Stomach (tissue), 8 donors: ENCODE measurements at regions not wholly inside any gene's neighbourhood (a gene's known extent, or its start where the extent isn't known, plus 50 kb on each side); places are given as distances from the start of the nearest gene placed in this dataset.
"Not testable (repeated sequence)": the region's sequence is repeated elsewhere in the genome, so short reads cannot be mapped to it uniquely, and the experiment has no call there.

ENCODE experiments used
- DNase-seq, 2 donors: peaks; one replicate each; pipeline versions ENCODE4 v3.0.0 to v3.0.0-alpha.2; 2013 to 2019
- H3K27ac ChIP-seq, 5 donors: fragments of 200-600 bp in 4 of 5; sonication (generic) in 4 of 5; one replicate each; pipeline ENCODE4 v1.5.1; 2013 to 2019; ENCODE audit warnings: mild to moderate bottlenecking in 1 of 5, moderate library complexity in 1 of 5
- H3K27me3 ChIP-seq, 3 donors: fragments of 200-600 bp; sonication (generic); one replicate each; pipeline ENCODE4 v1.5.1; 2017 to 2019; ENCODE audit warnings: mixed run types in 1 of 3
- H3K36me3 ChIP-seq, 4 donors: fragments of 200-600 bp; sonication (generic); 1 replicate in 3 of 4; 2 replicates in 1 of 4; pipeline ENCODE4 v1.5.1; 2016 to 2019
- H3K4me1 ChIP-seq, 4 donors: fragments of 200-600 bp; sonication (generic); one replicate each; pipeline ENCODE4 v1.5.1; 2016 to 2019
- H3K4me3 ChIP-seq, 4 donors: fragments of 200-600 bp; sonication (generic) in 3 of 4; one replicate each; pipeline ENCODE4 v1.5.1; 2016 to 2019; ENCODE audit warnings: mild to moderate bottlenecking in 1 of 4
- H3K9me3 ChIP-seq, 4 donors: fragments of 200-600 bp; sonication (generic); one replicate each; pipeline ENCODE4 v1.5.1; 2016 to 2019
- CTCF ChIP-seq, 7 experiments: fragments of 450-650 bp in 4 of 7; fragments of 200-600 bp in 3 of 7; sonication (generic) in 3 of 7; IDR thresholded peaks; one replicate each; pipeline ENCODE4 v1.5.1; 2016 to 2019; ENCODE audit warnings: antibody characterized with exemption in 7 of 7, control low read depth in 2 of 7, mild to moderate bottlenecking in 1 of 7
- EP300 ChIP-seq: sonication (generic); formaldehyde crosslinking; IDR thresholded peaks from one replicate; pipeline ENCODE4 v1.6.1; 2017; ENCODE audit warnings: antibody characterized with exemption
- POLR2A ChIP-seq, 4 donors: fragments of 450-650 bp; IDR thresholded peaks; one replicate each; pipeline ENCODE4 v1.6.1; 2016; ENCODE audit warnings: antibody characterized with exemption in 4 of 4, control low read depth in 2 of 4, mild to moderate bottlenecking in 1 of 4, moderate library complexity in 1 of 4
- POLR2AphosphoS5 ChIP-seq, 3 donors: sonication (generic); formaldehyde crosslinking; IDR thresholded peaks; one replicate each; pipeline ENCODE4 v1.6.1; 2016; ENCODE audit warnings: antibody characterized with exemption in 3 of 3
- WGBS, 5 donors: extraction: QIAGEN DNeasy Blood & Tissue Kit in 3 of 5; methylation state at CpG; one replicate each; pipeline versions ENCODE4 v1.1.5 to v1.1.7; 2013 to 2018; 5-methylcytosine and 5-hydroxymethylcytosine counted together
- intact Hi-C: fragments of 100-400 bp; cut with DNase I; formaldehyde crosslinking; loops from one replicate; pipeline ENCODE4 v1.15.1; 2023; ENCODE audit warnings: low total_unique reads
- donor health status: healthy with polysubstance abuse.
- donor health status: Bipolar disorder and iron deficiency.
- donor health status: healthy.

GRCh38 chr6:48552905-48553304 lies 441.9 kb upstream of the PTCHD4 start:
- intact Hi-C loops = no loop called here
- TF ChIP-seq CTCF (IDR thresholded peaks at IDR 0.05) (no peak), POLR2A (IDR thresholded peaks at IDR 0.05) (no peak), POLR2AphosphoS5 (IDR thresholded peaks at IDR 0.05) (no peak)
- DNase-seq = no peak
- H3K27ac ChIP-seq = no peak overlapping the region
- no peaks in the 10 kb centered on the region for H3K9me3 ChIP-seq
- H3K4me3 ChIP-seq = no peak overlapping the region
- 55 to 76% (median 58%) methylated on average over 2 of the region's 2 CpGs for WGBS, 5 donors
- H3K4me1 ChIP-seq = no peaks in the 10 kb centered on the region
- no peaks in the 10 kb centered on the region for H3K36me3 ChIP-seq
- no peaks in the 10 kb centered on the region for H3K27me3 ChIP-seq

- H3K27ac ChIP-seq = no peak overlapping the region
- intact Hi-C loops = no loop called here
- H3K4me3 ChIP-seq = no peak overlapping the region
- WGBS, 5 donors = 72 to 84% (median 83%) methylated on average over 3 of the region's 3 CpGs
- H3K36me3 ChIP-seq = no peaks in the 10 kb centered on the region
- DNase-seq = no peak
- no peak for TF ChIP-seq CTCF (IDR thresholded peaks at IDR 0.05)
- no peaks in the 10 kb centered on the region for H3K4me1 ChIP-seq
- H3K27me3 ChIP-seq = no peaks in the 10 kb centered on the region
- no peaks in the 10 kb centered on the region for H3K9me3 ChIP-seq
These were observed 439.6 kb upstream of the PTCHD4 start for GRCh38 chr6:48550603-48551002.

GRCh38 chr6:48542191-48542590 lies 431.2 kb upstream of the PTCHD4 start:
- H3K4me1 ChIP-seq = no peaks in the 10 kb centered on the region
- H3K27me3 ChIP-seq = no peaks in the 10 kb centered on the region
- no peaks in the 10 kb centered on the region for H3K36me3 ChIP-seq
- H3K9me3 ChIP-seq = no peaks in the 10 kb centered on the region
- WGBS, 5 donors = 79 to 96% (median 93%) methylated on average over 2 of the region's 2 CpGs
- H3K4me3 ChIP-seq = no peak overlapping the region
- intact Hi-C loops = no loop called here
- TF ChIP-seq CTCF (IDR thresholded peaks at IDR 0.05) (no peak), POLR2A (IDR thresholded peaks at IDR 0.05) (no peak)
- no peak for DNase-seq
- H3K27ac ChIP-seq = no peak overlapping the region

GRCh38 chr6:48541649-48542048 lies 430.7 kb upstream of the PTCHD4 start:
- H3K27ac ChIP-seq = no peak overlapping the region
- no peaks in the 10 kb centered on the region for H3K4me1 ChIP-seq
- no peaks in the 10 kb centered on the region for H3K9me3 ChIP-seq
- H3K4me3 ChIP-seq = no peak overlapping the region
- intact Hi-C loops = no loop called here
- no peaks in the 10 kb centered on the region for H3K27me3 ChIP-seq
- DNase-seq = no peak
- H3K36me3 ChIP-seq = no peaks in the 10 kb centered on the region
- TF ChIP-seq EP300 (no peak), POLR2A (IDR thresholded peaks at IDR 0.05) (no peak), POLR2AphosphoS5 (IDR thresholded peaks at IDR 0.05) (no peak), CTCF (IDR thresholded peaks at IDR 0.05) (no peak)

GRCh38 chr6:48535582-48536009 lies 424.6 kb upstream of the PTCHD4 start:
- no peaks in the 10 kb centered on the region for H3K4me1 ChIP-seq
- TF ChIP-seq CTCF (IDR thresholded peaks at IDR 0.05) (no peak), POLR2A (IDR thresholded peaks at IDR 0.05) (no peak), POLR2AphosphoS5 (IDR thresholded peaks at IDR 0.05) (no peak), EP300 (no peak)
- intact Hi-C loops = no loop called here
- H3K4me3 ChIP-seq = no peak overlapping the region
- H3K27me3 ChIP-seq = no peaks in the 10 kb centered on the region
- no peaks in the 10 kb centered on the region for H3K9me3 ChIP-seq
- H3K27ac ChIP-seq = no peak overlapping the region
- DNase-seq = no peak
- H3K36me3 ChIP-seq = no peaks in the 10 kb centered on the region
- WGBS, 5 donors = 0 to 27% (median 8%) methylated on average over 1 of the region's 1 CpG

- H3K9me3 ChIP-seq, H3K4me1 ChIP-seq, H3K27me3 ChIP-seq, H3K27ac ChIP-seq, intact Hi-C loops, DNase-seq, H3K4me3 ChIP-seq, H3K36me3 ChIP-seq: not testable (repeated sequence)
- 62 to 79% (median 74%) methylated on average over 1 to 3 of the region's 3 CpGs for WGBS, 5 donors
These were observed 420.0 kb upstream of the PTCHD4 start for GRCh38 chr6:48530978-48531377.
